ENCODE measurements at regions not wholly inside any gene's neighbourhood (a gene's known extent, or its start where the extent isn't known, plus 50 kb on each side); places are given as distances from the start of the nearest gene placed in this dataset.

- no peak overlapping the region for H3K4me3 Mint-ChIP-seq
- peaks cover 0 to 1% (median 0%) of the 10 kb centered on the region in 7 donors for H3K9me3 Mint-ChIP-seq
- ATAC-seq (ENCODE audit: low read depth in 2 of 2) (no peak), DNase-seq (no peak)
- peaks cover 39 to 78% (median 72%) of the 10 kb centered on the region in 3 donors for H3K27me3 Mint-ChIP-seq
- H3K36me3 Mint-ChIP-seq: no peaks in the 10 kb centered on the region
- no peak overlapping the region for H3K27ac Mint-ChIP-seq
- H3K4me1 Mint-ChIP-seq: peaks cover 0 to 5% (median 4%) of the 10 kb centered on the region in 3 donors
Measured at GRCh38 chr1:8219530-8219929, 98.4 kb upstream of the SLC45A1 start.

GRCh38 chr1:8218351-8219092 lies 99.4 kb upstream of the SLC45A1 start:
- Mint-ChIP-seq H3K27me3 (peaks cover 42 to 75% (median 71%) of the 10 kb centered on the region in 3 donors), H3K36me3 (no peaks in the 10 kb centered on the region), H3K4me1 (peaks cover 0 to 5% (median 4%) of the 10 kb centered on the region in 3 donors), H3K27ac (no peak overlapping the region), H3K9me3 (peaks cover 0 to 1% (median 0%) of the 10 kb centered on the region in 7 donors), H3K4me3 (no peak overlapping the region)
- ATAC-seq (ENCODE audit: low read depth in 2 of 2): no peak
- DNase-seq: no peak

GRCh38 chr1:8217809-8218208 lies 100.1 kb upstream of the SLC45A1 start:
- Mint-ChIP-seq H3K27ac (no peak overlapping the region), H3K27me3 (peaks cover 49 to 75% (median 74%) of the 10 kb centered on the region in 3 donors), H3K36me3 (no peaks in the 10 kb centered on the region), H3K4me1 (peaks cover 0 to 5% (median 4%) of the 10 kb centered on the region in 3 donors), H3K9me3 (peaks cover 0 to 1% (median 0%) of the 10 kb centered on the region in 7 donors), H3K4me3 (peak overlapping the region in 2 of 8 donors; percentile 28 to 35)
- ATAC-seq (ENCODE audit: low read depth in 2 of 2) (no peak), DNase-seq (no peak)

GRCh38 chr1:8217011-8217711 lies 100.8 kb upstream of the SLC45A1 start:
- Mint-ChIP-seq H3K27me3 (peaks cover 53 to 80% (median 78%) of the 10 kb centered on the region in 3 donors), H3K36me3 (no peaks in the 10 kb centered on the region), H3K4me3 (peak overlapping the region in 3 of 8 donors; percentile 19 to 69 (median 56)), H3K27ac (no peak overlapping the region), H3K4me1 (peaks cover under 1 to 5% (median 4%) of the 10 kb centered on the region in 3 donors), H3K9me3 (peaks cover 0 to 1% (median 0%) of the 10 kb centered on the region in 7 donors)
- ATAC-seq (ENCODE audit: low read depth in 2 of 2): no peak
- no peak for DNase-seq

- H3K27ac Mint-ChIP-seq: no peak overlapping the region
- peak overlapping the region in 1 of 8 donors; percentile 50 for H3K4me3 Mint-ChIP-seq
- no peaks in the 10 kb centered on the region for H3K36me3 Mint-ChIP-seq
- DNase-seq: no peak
- peaks cover 0 to 1% (median 0%) of the 10 kb centered on the region in 7 donors for H3K9me3 Mint-ChIP-seq
- no peak for ATAC-seq (ENCODE audit: low read depth in 2 of 2)
- H3K27me3 Mint-ChIP-seq: peaks cover 56 to 85% (median 79%) of the 10 kb centered on the region in 3 donors
- peaks cover 4 to 5% (median 4%) of the 10 kb centered on the region in 3 donors for H3K4me1 Mint-ChIP-seq
Measured at GRCh38 chr1:8216005-8216404, 101.9 kb upstream of the SLC45A1 start.

GRCh38 chr1:8214501-8215173 lies 103.3 kb upstream of the SLC45A1 start:
- H3K27ac Mint-ChIP-seq: no peak overlapping the region
- ATAC-seq (ENCODE audit: low read depth in 2 of 2) (no peak), DNase-seq (no peak)
- H3K4me3 Mint-ChIP-seq: no peak overlapping the region
- peaks cover 48 to 86% (median 70%) of the 10 kb centered on the region in 3 donors for H3K27me3 Mint-ChIP-seq
- H3K36me3 Mint-ChIP-seq: no peaks in the 10 kb centered on the region
- H3K9me3 Mint-ChIP-seq: peaks cover 0 to 1% (median 0%) of the 10 kb centered on the region in 7 donors
- H3K4me1 Mint-ChIP-seq: peaks cover 4 to 5% (median 4%) of the 10 kb centered on the region in 3 donors

GRCh38 chr1:8213676-8214075 lies 104.2 kb upstream of the SLC45A1 start:
- DNase-seq (no peak), ATAC-seq (ENCODE audit: low read depth in 2 of 2) (no peak)
- Mint-ChIP-seq H3K27me3 (peaks cover 42 to 88% (median 72%) of the 10 kb centered on the region in 3 donors), H3K36me3 (no peaks in the 10 kb centered on the region), H3K9me3 (peaks cover 0 to 1% (median 0%) of the 10 kb centered on the region in 7 donors), H3K4me1 (peaks cover 4 to 5% (median 4%) of the 10 kb centered on the region in 3 donors), H3K4me3 (no peak overlapping the region), H3K27ac (no peak overlapping the region)

- no peak overlapping the region for H3K27ac Mint-ChIP-seq
- peaks cover 4 to 5% (median 4%) of the 10 kb centered on the region in 3 donors for H3K4me1 Mint-ChIP-seq
- peaks cover 0 to 1% (median 0%) of the 10 kb centered on the region in 7 donors for H3K9me3 Mint-ChIP-seq
- H3K27me3 Mint-ChIP-seq: peaks cover 37 to 88% (median 67%) of the 10 kb centered on the region in 3 donors
- H3K4me3 Mint-ChIP-seq: no peak overlapping the region
- H3K36me3 Mint-ChIP-seq: no peaks in the 10 kb centered on the region
- DNase-seq (no peak), ATAC-seq (ENCODE audit: low read depth in 2 of 2) (no peak)
Measured at GRCh38 chr1:8213136-8213535, 104.8 kb upstream of the SLC45A1 start.

GRCh38 chr1:8212580-8213031 lies 105.3 kb upstream of the SLC45A1 start:
- Mint-ChIP-seq H3K27ac (peak overlapping the region in 1 of 6 donors; percentile 7), H3K4me1 (peaks cover 4 to 5% (median 4%) of the 10 kb centered on the region in 3 donors), H3K27me3 (peaks cover 37 to 83% (median 61%) of the 10 kb centered on the region in 3 donors), H3K9me3 (peaks cover 0 to 1% (median 0%) of the 10 kb centered on the region in 7 donors), H3K4me3 (peak overlapping the region in 1 of 8 donors; percentile 31), H3K36me3 (no peaks in the 10 kb centered on the region)
- no peak for ATAC-seq (ENCODE audit: low read depth in 2 of 2)
- no peak for DNase-seq

- H3K4me3 Mint-ChIP-seq: no peak overlapping the region
- ATAC-seq (ENCODE audit: low read depth in 2 of 2) (no peak), DNase-seq (no peak)
- peaks cover 0 to 1% (median 0%) of the 10 kb centered on the region in 7 donors for H3K9me3 Mint-ChIP-seq
- H3K36me3 Mint-ChIP-seq: no peaks in the 10 kb centered on the region
- peaks cover 37 to 79% (median 57%) of the 10 kb centered on the region in 3 donors for H3K27me3 Mint-ChIP-seq
- H3K27ac Mint-ChIP-seq: peak overlapping the region in 1 of 6 donors; percentile 7
- H3K4me1 Mint-ChIP-seq: peaks cover 4 to 5% (median 4%) of the 10 kb centered on the region in 3 donors
Measured at GRCh38 chr1:8211883-8212579, 105.9 kb upstream of the SLC45A1 start.

- H3K4me3 Mint-ChIP-seq: no peak overlapping the region
- ATAC-seq (ENCODE audit: low read depth in 2 of 2) (no peak), DNase-seq (no peak)
- peaks cover 38 to 72% (median 51%) of the 10 kb centered on the region in 3 donors for H3K27me3 Mint-ChIP-seq
- H3K27ac Mint-ChIP-seq: no peak overlapping the region
- H3K36me3 Mint-ChIP-seq: no peaks in the 10 kb centered on the region
- H3K9me3 Mint-ChIP-seq: peaks cover 0 to 1% (median 0%) of the 10 kb centered on the region in 7 donors
- H3K4me1 Mint-ChIP-seq: peaks cover 0 to 4% (median 0%) of the 10 kb centered on the region in 3 donors
Measured at GRCh38 chr1:8211251-8211882, 106.5 kb upstream of the SLC45A1 start.

GRCh38 chr1:8207202-8207601 lies 110.7 kb upstream of the SLC45A1 start:
- DNase-seq: no peak
- Mint-ChIP-seq H3K9me3 (no peaks in the 10 kb centered on the region), H3K4me3 (no peak overlapping the region), H3K36me3 (no peaks in the 10 kb centered on the region), H3K27ac (no peak overlapping the region), H3K4me1 (peaks cover 0 to 6% (median 0%) of the 10 kb centered on the region in 3 donors), H3K27me3 (peaks cover 15 to 37% (median 17%) of the 10 kb centered on the region in 3 donors)
- ATAC-seq (ENCODE audit: low read depth in 2 of 2): no peak
